Ecto neural progenitor cell (in vitro differentiated cells): ENCODE measurements at regions not wholly inside any gene's neighbourhood (a gene's known extent, or its start where the extent isn't known, plus 50 kb on each side); places are given as distances from the start of the nearest gene placed in this dataset.

ENCODE experiments used
- DNase-seq: peaks from one replicate; pipeline ENCODE4 v3.0.0-alpha.2; 2018; ENCODE audit warnings: low spot score

DNA sequence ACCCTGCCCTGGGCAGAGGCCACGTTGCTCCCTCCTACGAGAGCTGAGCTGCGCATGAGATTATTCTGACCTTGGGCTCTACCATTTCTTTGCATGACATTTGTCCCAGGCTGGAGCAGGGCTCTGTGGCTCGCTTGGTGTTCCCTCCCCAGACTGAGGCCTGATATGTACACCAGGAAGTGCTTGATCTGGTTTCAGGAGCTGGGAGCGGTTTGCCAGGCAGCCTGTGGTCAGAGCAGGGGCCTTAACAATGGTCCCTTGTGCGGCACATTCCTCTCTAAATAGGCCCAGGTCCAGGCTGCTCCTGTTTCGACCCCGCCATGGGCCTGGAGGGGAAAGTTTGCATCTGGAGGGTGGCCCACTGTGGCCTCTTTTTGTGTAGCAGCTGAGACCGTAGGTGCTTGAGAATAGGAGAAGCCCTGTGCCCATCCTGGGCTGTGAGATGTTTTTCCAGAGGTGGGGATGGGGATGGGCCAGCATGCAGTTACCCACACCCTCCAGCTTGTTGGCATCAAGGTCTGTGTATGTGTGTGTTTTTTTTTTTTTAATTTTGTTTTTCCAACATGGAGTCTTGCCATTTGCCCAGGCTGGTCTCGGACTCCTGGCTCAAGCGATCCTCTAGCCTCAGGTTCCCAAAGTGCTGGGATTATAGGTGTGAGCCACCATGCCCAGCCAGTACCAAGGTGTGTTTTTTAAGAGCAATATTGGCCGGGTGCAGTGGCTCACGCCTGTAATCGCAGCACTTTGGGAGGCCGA lies 253.9 kb downstream of the SEC14L1 start:
- DNase-seq = no peak

DNA sequence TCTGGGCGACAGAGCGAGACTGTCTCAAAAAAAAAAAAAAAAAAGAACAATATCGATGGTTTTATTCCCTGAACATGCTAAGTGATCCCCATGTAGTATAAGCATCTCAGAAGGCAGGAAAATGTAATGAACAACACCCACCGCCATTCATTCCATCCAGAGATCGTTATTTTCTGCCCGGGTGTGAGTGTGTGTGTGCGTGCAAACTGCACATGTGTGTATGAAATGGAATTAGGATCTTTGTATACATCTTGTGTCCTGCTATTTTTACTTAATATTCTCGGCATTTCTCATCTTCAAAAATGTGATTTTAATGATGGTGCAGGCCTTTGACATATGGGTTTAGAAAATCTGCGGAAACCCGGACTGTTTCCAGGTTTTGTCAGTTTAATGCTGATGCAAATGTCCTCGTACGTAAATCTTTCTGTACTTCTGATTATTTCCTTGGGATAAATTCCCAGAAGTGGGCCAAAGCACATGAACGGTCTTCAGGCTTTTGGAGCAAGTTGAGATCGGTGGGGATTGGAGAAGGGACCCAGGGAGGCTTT lies 254.8 kb downstream of the SEC14L1 start:
- DNase-seq = no peak

DNA sequence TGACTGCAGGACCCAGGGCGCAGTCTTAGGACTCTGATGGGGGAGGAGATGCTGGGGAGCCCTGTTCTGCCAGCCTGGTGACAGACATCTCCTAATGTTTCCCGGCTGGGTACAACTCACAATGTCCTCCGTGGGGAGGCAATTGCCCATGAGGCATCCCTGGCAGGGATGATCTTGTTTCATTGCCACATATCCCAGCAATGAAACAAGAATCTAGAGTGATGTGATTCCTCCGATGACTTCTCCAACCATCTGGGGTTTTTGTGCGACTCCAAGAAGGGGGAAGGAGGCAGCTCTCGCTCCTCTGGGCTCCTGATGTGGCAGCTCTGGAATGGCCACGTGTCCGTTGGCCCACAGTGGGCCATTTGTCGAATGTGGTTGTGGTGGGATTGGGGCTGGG lies 255.8 kb downstream of the SEC14L1 start:
- DNase-seq = no peak

DNA sequence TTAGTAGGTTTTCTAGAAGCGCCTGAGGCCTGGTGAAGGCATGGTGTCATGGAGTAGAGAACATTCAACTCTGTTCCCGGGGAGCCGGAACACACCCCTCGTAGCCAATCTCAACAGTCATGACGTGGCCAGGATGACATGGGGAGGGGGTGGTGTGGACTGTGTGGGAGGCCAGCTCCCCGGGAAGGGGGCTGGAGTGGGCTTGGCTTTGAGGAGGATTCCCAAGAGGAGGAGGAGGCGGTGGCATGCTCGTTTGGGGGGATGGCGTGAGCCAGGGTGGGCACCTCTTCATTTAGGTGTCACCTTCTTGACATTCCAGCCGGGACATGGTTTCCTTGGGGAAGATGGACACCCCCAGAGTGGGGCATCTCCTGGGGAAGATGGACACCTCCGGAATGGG lies 257.5 kb downstream of the SEC14L1 start:
- DNase-seq = no peak

DNA sequence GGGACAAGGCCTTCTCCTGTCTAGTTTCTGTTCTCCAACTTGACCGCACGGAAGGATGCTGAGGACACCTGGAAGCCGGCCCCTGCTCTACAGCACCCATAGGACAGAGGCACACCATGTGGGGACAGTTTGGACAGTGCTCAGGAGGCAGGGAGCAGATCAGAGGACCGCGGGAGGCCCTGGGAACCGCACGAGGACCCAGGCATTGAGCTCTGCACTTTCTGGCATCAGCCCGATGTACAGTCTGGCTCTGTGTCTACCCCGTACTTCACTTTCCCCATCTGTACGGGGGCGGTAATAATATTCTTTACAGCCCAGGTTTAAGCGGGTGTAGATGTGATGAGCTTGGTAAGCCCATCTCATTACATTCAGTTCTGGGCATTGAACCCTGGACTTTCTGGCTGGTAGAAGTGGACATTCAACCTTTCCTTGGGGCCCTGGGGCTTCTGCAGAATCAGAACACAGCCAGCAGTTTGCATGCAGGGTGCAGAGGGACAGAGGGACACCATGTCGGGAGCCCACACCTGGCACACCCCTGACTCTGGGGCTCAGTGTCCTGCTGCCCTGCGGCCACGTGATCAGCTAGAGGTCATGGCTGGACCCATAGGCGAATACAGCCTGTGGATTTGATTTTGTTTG lies 258.7 kb downstream of the SEC14L1 start:
- DNase-seq = no peak

DNA sequence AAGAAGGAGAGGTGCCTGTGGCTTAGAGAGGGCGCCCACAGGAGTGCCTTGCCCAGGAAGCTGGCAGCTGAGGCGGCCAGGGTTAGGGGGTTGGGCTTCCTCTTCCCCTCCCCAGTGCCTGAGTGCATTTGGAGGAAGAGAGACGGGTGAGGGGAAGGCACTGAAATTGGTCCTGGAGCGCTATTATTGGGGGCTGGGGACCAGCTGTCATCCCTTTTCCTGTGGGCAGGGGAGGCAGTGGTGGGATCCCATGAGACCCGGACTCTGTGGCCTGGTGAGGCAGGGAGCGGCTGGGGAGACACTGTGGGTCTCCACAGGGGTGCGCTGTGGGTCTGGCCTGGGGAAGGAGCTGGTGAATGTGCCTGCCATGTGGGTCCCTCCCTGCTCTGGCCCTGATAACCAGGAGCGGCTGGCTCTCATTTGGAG lies 259.7 kb downstream of the SEC14L1 start:
- DNase-seq = no peak

DNA sequence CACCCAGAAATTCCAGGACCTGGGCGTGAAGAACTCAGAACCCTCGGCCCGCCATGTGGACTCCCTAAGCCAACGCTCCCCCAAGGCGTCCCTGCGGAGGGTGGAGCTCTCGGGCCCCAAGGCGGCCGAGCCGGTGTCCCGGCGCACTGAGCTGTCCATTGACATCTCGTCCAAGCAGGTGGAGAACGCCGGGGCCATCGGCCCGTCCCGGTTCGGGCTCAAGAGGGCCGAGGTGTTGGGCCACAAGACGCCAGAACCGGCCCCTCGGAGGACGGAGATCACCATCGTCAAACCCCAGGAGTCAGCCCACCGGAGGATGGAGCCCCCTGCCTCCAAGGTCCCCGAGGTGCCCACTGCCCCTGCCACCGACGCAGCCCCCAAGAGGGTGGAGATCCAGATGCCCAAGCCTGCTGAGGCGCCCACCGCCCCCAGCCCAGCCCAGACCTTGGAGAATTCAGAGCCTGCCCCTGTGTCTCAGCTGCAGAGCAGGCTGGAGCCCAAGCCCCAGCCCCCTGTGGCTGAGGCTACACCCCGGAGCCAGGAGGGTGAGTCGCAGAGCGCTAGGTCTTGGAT lies 261.5 kb downstream of the SEC14L1 start:
- DNase-seq = no peak

DNA sequence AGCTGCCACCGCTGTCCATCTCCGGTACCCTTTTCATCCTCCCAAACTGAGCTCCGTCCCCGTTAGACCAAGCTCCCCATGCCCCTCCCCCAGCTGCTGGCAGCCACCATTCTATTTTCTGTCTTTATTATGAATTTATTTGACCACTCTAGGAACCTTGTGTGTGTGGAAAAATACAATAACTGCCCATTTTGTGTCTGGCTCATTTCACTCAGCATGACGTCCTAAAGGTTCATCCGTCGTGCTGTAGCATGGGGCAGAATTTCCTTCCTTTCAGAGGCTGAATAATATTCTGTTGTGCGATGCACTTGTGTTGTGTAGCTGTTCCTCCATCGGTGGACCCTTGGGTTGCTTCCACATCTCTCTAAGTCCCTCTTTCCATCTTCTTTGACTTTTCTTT lies 263.1 kb downstream of the SEC14L1 start:
- no peak for DNase-seq

DNA sequence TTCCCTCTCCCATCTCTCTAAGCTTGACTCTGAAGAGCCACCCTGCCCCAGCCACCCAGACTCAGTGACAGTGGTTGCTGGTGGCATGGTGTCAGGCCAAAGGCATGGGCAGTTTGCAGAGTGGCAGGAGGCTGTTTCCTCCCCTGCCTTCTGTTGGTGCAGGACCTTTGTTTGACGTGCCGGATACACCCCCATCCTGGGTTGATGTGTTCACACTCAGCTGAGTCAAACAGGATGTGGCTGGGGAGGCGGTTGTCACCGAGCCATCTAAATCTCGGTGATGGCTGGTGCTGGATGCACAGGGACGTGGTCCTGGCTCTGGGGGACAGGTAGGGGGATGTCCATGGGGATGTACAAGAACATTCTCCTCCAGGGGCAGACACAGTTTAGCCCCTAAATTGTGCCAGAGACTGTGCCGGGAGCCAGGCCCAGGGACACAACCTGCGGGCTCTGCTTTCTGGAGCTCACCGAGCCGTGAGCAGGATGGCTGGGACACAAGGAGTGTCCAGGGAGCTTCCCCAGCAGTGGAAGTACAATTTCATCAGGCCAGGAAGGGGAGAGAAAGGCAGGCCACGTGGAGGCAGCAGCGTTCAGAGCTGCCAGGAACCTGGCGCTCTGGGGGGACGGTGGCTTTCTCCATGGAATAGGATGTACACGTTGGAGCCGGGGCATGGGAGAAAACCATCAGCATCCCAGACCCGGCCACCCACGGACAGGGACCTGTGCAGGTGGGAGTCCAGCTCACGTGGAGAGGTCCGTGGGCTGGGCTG lies 264.2 kb downstream of the SEC14L1 start:
- DNase-seq = no peak

DNA sequence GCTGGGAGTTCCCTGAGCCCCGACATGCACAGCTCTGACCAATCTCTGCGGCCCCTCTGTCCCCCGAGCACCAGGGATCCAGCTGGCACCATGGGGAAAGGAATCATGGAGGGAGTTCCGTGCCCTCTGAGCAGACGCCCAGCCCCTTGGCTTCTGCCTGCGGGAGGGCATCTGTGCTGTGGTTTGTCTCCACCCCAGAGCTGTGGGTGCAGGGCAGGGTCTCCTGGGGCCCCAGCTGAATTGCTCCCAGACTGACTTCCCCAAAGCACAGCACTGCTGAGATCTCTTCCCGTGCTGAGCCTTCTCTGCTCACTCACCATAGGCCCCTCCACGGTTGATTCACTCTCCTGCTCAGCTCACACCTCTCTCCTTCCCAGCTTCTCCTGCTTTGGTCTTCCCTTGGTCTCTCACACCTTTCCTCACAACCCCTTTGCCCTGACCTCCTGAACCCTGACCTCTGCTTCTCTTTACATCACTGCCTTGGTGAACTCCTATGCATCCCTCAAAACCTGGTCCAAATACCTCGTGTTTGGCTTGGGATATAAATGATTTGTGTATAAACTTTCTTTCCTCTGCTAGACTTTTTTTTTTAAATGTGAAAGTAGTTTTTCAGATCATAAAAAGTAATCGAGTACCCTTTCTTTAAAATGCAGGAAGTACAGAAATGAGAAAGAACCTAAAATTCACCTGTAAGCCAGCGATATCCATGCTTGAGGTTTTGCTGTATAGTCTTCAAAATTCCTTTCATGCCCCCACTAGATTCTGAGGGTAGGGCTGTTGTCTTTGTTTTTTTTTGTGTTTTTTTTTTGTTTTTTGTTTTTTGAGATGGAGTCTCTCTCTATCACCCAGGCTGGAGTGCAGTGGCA lies 265.3 kb downstream of the SEC14L1 start:
- DNase-seq = no peak

DNA sequence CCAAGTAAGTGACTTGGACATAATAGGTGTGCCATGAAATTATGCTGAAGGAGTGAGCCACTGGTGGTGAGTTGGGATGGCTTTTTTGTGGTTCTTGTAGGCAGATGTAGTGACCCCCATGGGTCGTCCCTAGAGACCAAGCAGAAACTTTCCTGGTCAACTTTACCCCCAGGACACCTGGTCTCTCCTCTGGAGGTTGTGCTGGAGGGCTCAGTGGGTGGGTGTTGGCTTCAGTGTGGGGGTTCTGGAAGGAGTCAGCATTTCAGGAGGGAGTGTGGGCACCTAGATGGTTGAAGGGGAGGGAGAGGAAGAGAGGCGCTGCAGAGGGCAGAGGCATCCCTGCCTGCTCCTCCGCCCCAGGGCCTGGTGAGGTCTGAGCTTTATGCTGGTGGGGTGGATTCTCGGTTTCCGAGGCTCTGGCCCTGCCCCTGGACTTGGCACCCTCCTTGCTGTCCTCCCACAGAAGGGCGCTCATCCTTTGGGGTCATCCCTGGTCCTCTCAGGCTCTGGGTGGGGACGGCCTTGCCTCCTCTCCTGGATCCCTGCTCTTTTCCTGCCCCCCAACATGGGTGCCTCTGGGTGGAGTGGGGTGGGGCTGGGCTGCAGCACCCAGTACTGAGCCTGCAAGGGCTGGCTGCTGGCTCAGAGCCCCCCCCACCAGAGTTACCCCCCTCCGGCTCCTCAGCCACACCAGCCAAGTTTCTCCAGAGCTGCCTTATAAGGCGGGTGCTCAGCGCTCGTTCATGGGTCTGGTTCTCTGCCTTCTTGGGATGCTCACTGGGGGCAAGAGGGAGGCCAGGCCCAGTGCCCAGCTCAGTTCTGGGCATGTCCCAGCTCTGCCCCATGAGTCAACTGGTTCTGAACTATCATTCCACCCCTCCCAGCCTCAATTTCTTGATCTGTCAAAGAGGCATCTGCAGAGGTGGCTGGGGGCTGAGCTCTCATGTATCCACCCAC lies 266.8 kb downstream of the SEC14L1 start:
- DNase-seq = no peak

DNA sequence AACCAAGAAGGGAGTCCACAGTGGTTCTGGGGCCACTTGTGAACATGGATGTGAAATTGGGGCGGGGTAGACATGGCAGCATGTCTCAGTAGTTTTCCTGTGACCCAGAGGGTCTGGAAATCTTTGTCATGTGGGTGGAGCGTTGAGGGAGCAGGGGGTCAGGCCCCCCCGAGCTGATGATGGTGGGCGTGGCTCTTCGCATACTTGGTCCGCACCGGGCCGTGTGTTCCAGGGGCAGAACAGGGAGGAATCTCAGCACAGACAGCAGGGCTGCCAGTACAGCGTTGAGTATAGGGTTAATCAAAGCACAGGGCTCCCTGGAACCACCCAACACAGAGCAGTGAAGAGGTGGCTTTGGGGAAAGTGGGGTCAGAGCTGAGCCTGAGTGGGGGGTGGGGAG lies 267.5 kb downstream of the SEC14L1 start:
- no peak for DNase-seq

DNA sequence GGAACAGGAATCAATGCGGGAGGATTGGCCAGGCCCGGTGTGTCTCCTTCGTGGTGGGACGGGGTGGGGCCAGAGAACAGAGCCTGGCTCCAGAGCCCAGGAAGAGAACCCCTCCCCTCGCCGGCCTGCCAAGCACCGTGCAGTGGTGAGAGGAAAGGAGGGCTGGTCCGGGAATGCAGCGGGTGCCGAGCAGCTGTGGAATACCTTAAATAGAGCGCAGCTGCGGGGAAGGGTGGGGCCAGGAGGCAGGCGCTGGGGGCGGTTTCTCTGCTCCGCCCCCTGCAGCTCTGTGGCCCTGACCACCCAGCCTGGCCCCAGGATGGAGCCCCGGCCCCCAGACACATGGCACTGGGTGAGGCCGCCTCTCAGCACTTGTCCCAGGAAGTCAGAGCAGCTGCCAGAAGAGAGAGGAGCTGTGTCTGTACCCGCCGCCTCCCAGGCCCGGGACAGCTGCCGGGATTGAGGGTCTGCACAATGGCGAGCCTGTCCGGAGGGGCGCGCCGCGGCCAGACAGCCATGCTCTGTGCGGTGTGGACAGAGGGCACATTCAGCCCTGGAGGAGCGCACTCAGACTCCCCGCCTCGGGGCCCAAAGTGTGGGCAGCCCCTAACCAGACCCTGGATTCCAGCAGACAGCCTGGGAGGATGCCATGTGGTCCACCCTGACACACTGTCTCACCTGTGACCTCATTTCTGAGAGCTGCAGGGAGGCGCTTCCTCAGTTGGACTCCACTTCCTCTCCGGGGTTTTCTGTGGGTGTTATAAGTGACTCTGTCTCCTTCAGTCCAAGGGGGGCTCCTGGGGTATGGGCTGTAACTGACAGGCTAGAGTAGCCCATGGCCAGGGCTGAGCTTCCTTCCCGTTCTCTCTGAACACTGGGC lies 268.8 kb downstream of the SEC14L1 start:
- DNase-seq = peak; percentile 80

DNA sequence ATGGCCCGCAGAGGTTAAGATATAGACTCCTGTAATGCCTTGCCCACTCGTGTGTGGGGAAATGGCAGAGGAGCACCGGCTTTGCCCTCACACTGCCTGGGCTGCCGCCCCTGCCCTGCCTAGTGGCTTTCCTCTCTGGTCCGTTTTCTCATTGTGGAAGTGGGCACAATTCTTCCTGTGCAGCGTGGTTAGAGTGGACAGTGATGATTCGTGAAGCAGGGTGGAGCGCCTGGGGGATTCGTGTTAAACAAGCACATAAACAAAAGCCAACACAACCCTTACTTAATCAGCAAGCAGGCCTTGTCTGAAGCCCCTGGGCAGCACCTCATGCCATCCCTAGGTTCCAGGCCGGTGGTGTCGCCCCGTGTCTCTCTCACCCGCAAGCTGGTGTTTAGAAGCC lies 269.7 kb downstream of the SEC14L1 start:
- DNase-seq = no peak

DNA sequence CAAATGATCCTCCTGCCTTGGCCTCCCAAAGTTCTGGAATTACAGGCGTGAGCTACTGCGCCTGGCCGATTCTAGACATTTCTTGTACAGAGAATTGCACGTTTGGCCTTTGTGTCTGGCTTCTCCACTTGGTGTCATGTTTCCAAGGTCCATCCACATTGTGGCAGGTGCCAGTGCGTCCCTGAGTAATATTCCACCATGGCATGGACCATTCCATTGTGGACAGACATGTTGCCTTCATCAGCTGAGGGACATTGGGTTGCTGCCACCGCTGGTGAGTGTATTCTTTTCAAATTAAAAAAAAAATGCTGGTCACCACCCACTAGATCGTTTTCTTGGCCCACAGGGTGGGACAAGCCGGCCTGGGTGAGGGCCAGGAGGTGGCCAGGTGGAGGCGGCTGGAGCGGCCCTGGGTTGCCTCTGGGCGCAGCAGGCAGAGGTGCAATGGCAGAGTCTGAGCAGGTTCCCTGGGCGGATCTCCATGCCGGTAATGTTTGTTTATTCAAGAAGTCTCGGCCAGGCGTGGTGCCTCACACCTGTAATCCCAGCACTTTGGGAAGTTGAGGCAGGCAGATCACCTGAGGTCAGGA lies 274.1 kb downstream of the SEC14L1 start:
- DNase-seq = no peak

DNA sequence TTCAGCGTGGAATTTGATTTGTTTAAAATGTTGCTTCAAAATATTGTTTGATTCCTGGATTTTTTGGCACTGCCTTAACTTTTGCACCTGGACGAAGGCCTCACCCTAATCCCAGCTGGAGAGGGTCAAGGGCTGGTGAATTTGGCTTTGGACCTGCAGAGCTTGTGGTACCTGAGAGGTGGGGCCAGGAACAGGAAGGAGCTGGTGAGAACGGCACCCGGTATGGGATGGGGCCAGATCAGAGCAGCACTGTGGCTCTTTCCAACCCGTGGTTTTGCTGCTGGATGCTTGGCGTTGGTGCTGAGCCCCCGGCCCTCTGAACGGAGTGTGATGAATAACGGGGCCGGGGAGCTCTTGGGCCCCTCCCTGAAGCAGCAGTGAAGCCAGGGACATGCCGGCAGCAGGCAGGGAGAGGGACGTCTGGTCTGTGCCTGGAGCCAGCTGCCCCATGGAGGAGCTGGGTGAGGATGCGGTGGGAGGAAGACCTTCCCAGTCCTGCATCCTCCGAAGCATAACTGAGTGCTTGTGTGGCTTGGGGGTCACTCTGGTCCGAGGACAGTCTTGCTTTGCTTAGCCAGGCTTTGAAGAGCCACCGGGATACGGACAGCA lies 275.4 kb downstream of the SEC14L1 start:
- no peak for DNase-seq

DNA sequence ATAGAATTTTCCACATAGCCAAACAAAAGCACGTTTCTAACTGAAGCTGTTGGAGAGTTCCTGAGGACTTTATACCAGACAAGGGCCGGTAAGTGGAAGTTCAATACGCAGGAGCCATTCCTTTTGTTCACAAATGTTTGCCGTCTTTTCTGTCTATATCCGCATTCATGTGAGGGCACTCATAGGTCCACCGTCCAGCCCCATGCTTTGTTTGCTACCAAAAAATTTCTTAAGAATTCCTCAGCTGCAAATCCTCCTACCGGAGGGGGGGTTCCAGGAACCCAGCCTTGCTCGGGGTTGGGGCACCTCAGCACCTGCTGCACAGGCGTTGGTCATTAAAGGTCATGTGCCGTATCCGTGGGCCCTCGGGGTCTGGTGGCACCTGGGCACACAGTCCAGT lies 276.8 kb downstream of the SEC14L1 start:
- no peak for DNase-seq

DNA sequence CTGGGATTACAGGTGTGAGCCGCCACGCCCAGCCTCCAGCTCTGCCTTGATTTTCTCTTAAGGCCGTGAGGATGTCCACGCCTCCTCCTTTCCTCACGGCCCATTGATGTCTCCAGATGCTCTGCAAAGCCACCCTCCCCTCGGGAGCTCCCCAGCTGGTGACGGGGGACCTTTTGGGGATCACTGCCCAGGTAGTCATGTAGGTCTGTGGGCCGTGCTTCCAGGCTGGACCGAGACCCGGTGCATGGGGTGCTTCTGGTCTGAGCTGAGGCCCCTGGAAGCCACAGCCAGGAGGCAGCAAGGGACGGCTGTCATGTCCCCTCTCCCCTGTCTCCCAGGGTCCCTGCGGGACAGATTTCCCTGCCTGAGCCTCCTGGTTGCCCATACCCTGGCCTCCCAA lies 277.8 kb downstream of the SEC14L1 start:
- DNase-seq = no peak
